HG03064 (cell line): ENCODE measurements at regions not wholly inside any gene's neighbourhood (a gene's known extent, or its start where the extent isn't known, plus 50 kb on each side); places are given as distances from the start of the nearest gene placed in this dataset.
"Not testable (repeated sequence)": the region's sequence is repeated elsewhere in the genome, so short reads cannot be mapped to it uniquely, and the experiment has no call there.

Experiments used
- ATAC-seq: cut with Tn5 transposase; IDR thresholded peaks from one replicate; pipeline ENCODE4 v1.9.1; 2021; ENCODE audit warnings: low read depth; ENCODE audit not compliant: unreplicated experiment

DNA sequence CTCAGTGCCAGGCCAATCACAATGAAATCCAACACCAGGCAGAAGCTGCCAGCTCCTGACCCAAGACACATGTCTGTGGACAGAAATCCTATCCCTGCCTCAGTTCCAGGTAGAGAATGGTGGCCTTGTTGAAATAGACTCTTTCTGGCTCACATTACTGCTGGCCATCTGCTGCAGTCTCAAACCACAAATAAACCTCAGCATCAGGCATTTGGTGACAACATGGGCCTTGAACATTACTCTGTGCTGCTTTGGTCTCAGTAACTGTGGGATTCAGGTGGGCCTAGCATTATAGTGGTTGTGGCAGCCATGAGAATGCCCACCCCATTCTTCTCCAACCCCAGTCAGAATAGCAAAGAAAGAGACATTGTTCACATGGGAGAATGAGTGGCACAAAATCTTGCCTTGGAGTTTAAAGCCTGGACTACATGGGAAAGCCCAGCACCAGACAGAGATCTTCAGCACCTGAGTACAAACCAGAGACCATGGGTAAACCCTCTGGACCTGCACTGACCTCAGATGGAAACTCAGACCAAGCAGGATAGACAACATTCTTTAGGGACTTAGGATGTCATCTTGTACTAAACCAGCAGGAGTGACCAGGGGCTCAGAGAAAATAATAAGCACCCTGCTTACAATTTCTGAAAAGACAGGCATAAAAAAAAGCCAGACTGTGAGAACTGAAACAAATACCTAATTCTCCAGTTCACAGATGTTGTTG is 50.4 kb upstream of the TRAM1L1 start:
- ATAC-seq: no peak

DNA sequence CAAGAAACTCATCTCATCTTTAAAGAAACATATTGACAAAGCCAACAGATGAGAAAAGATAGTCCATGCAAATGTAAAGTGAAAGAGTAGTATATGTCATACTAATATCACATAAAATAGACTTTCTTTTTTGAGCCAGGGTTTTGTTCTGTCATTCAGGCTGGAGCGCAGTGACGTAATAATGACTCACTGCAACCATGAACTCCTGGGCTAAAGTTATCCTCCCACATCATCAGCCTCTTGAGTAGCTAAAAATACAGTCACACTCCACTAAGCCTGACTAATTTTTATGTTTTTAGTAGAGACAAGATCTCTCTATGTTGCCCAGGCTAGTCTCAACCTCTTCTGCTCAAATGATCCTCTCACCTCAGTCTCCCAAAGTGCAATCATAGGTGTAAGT is 51.8 kb upstream of the TRAM1L1 start:
- ATAC-seq: no peak

DNA sequence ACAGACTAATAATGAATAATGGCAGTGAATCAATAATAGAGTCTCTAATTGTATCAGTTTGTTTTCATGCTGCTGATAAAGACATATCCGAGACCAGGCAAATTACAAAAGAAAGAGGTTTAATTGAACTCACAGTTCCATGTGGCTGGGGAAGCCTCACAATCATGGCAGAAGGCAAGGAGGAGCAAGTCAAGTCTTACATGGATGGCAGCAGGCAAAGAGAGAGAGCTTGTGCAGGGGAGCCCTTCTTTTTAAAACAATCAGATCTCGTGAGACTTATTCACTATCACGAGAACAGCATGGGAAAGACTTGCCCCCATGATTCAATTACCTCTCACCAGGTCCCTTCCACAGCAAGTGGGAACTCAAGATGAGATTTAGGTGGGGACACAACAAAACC is 53.4 kb upstream of the TRAM1L1 start:
- not testable (repeated sequence) for ATAC-seq

DNA sequence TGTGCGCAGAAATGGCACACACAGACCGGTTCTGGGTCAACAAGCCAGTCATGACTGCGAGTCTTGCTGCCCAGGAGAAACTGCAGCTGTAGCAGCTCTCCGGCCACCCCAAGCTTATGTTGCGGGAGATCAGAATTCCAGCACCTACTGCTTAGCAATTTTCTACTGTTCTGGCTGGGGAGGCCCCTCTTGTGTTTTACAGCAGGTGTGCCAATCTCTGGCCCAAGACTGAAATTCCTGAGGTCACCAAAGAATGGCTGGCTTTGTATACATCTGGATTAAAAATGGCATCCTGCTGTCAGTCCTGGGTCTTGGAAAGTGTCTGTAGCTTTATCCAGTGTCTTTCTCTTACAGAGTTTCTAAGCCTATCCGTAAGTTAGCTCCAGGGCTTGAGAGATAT is 68.9 kb upstream of the TRAM1L1 start:
- no peak for ATAC-seq

DNA sequence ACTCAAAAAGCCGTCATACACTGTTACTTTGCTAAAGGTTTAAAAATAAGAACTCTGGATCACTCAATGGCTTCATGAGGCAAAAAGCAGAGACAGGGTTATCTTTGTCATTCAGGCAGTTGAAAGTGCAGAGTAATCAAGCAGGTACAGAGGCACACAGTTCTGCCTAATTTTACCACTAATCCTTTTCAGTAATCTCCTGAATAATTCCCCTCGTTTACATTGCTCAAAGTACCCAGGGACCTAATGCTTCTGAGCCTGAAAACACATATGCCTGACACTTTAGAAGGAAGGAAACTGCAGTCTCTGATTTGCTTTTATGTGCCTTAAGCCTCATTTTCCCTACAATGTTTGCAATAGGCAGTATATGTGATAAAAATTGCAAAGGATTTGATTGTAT is 71.4 kb upstream of the TRAM1L1 start:
- ATAC-seq: no peak

DNA sequence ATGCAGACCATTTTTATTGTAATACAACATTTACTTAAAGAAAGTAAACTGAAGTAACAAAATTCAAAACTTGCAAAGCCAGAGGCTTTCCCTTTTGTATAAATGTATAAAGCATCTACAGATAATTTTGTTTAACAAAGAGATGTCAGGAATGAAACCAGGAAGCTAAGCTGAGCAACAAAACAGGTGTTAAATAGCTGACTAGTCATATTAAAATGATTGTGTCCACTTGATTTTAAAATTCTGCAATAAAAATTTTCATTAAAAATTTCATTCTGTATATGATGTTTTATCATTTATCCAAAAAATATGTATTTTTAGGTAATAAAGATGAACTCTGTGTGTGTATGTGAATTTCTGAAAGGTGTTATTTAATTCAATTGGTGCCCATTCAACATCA is 72.0 kb upstream of the TRAM1L1 start:
- no peak for ATAC-seq

DNA sequence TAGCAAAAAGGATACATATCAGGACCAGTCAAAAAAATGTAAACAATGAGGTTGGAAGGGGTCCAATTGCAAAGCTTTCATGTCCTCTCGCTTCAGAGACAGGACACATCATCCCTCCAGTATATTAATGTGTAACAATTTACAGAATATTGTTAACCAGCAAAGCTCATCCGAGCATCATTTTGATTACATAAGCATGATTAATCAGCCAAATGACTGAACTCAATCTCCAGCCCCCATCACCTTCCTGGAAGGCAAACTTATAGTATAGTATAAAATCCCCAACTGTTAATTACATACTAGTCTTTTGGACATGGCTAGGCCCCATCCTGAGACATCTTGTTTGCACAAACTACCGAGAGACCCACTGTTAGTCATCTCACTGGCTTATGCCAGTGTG is 77.6 kb upstream of the TRAM1L1 start:
- no peak for ATAC-seq

DNA sequence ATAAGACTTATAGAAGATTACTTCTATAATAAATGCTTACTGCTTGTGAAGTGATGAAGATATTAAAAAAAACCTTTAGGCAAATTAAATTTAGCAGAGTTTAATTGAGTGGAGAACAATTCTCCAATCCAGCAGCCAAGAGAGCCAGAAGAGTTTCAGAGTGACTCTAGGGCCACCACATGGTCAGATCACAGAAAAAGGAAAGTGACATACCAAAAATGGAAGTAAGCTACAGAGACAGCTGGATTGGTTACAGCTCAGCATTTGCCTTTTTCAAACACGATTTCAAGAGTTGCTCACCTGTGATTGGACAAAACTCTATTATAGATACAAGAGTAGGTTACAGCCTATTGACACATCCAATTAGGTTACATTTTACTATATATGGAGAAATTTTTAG is 79.0 kb upstream of the TRAM1L1 start:
- ATAC-seq: no peak

DNA sequence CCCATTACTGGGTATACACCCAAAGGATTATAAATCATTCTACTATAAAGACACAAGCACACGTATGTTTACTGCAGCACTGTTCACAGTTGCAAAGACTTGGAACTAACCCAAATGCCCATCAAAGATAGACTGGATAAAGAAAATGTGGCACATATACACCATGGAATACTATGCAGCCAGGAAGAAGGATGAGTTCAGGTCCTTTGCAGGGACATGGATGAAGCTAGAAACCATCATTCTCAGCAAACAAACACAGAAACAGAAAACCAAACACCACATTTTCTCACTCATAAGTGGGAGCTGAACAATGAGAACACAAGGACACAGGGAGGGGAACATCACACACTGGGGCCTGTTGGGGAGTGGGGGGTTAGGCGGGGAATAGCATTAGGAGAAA is 90.0 kb upstream of the TRAM1L1 start:
- not testable (repeated sequence) for ATAC-seq

DNA sequence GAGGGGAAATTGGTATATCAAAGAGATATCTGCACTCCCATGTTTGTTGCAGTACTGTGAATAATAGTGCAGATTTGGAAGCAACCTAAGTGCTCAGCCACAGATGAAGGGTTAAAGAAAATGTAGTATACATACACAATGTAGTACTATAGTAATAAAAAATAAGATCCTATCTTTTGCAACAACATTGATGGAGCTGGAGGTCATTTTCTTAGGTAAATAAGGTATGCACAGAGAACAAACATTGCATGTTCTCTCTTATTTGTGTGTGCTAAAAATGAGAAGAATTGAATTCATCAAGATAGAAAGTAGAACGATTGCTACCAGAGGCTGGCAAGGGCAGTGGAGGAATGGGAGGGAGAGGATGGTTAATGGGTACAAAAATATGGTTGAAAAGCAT is 117.9 kb upstream of the TRAM1L1 start:
- ATAC-seq: no peak

DNA sequence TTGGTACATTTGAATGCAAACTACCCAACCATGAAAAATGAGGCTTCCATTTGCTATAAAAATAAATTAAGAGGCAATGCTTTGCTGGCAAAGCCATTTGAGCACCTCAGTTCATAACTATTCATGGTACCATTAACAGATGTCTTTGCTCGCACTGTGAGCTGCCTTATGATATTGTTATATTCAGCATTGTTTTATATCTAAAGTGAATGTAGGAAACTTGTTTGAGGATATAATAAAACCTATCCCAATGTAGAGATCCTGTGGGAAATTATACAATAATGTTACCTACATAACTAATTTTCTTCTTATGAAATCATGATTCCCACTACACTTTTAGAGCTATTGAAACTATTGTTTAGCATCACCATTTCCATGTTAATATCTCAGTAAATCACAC is 125.2 kb upstream of the TRAM1L1 start:
- ATAC-seq: no peak

DNA sequence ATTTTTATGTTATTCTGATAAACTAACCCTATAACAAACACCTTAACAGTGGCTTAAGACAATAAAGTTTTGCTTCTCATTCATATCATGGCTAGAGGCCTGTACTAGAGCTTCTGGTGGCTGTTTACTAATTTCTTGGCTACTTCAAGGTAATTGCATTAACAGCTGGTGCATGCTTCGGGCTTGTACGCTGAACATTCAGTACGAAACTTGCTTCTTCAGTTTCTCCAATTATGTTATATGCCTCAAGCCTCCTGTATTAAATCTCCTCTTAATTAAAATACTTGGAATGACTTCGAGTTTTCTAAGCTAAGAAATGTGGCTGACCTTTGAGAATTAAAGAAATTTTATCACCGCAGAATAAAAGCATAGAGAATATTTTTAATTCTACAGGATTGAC is 138.9 kb upstream of the TRAM1L1 start:
- ATAC-seq: no peak

DNA sequence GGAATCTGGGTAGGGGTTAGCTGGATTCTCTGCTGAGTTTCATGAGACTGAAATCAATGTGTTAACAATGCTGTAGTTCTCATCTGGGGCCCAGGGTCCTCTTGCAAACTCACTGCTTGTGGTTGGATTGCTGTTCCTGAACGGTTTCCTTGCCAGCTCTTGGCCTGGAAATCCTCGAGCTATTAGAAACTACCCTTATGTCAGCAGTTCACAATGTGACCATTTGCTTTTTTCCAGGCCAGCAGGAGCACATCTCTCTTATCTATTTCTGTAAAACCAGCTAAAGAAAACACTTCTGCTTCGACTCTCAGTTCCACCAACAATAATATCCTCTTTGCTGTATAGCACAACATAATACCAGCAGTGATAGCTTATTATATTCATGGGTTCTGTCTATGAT is 140.1 kb upstream of the TRAM1L1 start:
- ATAC-seq: no peak

DNA sequence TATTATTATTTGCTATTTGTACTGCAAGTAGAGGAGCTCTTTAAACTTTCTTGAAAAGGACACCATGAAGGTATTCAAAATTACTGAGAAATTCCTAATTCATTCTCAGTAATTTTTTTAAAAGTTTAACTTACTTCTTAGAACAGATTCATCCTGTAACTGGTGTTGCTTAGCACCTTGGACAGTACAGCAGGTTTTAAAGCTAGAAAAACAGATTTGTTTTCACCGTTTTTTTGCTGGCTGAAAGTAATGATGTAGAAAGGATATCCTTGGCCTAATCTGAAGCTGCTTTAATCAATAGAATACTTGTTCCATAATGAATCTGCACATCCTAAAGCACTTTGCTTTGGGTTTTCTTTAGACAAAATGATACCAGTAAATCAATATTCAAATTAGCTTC is 142.5 kb upstream of the TRAM1L1 start:
- ATAC-seq: no peak

DNA sequence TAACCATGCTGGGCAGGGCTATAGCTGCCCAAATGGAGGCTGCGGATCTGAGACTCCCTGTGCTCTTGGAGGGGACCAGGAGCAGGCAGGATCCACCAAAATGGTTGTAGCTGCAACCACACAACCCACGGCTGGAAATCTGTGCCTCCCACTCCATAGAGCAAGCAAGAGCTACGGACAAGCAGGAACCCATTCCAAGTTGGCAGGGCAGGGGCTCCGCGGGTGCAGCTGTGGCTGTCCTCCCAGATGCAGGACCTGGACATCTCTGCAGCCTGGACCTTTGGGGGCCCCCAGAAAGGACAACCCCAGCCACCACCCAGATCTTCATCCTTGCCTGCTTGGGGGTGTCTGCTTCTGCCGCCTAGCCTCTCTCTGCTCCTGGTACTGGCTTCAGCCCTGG is 154.1 kb upstream of the TRAM1L1 start:
- no peak for ATAC-seq

DNA sequence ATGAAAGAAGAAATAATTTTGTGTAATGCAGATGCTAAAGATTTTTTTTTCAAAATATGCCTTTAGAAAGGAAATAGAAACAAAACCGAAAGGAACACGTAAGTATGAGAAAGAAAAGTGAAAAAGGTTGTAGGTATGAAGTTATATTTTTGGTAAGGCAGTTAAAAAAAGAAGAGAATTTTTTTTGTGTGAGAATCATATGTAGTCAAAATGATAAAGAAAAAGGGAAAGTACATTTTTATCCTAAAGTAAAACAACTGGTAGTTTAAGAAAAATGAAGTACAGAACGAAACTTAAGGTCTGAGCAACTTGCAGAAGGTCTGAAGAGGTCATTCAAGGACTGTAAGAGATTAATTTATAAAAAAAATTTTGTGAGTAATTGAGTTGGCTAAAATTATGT is 164.0 kb upstream of the TRAM1L1 start:
- ATAC-seq: peak; percentile 98

DNA sequence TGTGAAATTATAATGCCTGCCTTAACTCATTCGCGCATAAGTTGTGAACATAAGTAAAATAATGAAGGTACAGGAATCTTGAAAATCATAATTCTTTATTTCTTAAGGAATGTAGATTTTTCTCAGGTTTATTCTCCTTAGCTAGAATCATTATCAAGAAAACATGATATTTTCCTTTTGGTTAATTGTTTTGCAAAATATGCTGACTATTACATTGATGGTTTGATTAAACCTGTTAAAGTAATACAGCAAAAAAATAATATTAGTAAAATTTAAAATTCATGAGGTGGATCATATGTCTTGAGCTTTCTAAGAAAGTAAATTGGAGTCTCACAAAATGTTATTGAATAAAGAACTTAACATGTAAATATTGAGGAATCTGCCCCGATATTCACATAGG is 178.7 kb upstream of the TRAM1L1 start:
- no peak for ATAC-seq

DNA sequence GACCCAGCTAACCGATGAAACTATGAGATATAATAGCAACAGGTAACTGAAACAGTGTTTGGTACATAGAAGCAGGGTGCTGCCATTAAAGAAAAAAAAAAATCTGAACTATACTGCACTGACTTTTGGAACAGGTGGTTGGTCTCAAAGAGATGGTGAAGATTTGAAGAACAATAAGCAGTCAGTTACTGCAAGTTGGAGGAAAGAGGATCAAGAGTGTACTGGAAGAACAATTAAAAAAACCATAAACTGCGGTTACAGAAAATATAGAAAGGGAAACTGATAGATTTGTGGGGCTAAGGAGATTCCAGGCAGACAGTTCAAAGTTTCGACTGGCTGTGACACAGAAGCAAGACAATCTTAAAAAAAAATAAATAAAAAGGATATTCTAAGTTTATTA is 181.9 kb upstream of the TRAM1L1 start:
- no peak for ATAC-seq

DNA sequence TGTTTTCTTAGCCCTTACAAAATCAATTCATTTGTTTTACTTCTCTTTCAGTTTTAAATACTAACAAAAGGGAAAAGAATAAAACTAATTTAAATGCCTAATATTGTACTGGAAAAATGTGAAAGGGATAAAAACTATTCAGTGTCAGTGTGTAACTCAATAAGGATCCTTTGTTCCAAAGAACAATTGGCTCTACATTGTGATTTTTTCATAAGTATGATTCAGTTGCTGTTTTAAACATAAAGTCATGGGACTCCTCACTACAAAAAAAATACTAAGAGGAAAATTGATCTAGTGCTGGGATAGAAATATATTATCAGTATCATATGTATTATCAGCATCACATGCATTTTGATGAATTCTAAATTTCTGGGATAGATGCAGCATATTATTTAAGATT is 199.4 kb upstream of the TRAM1L1 start:
- no peak for ATAC-seq

DNA sequence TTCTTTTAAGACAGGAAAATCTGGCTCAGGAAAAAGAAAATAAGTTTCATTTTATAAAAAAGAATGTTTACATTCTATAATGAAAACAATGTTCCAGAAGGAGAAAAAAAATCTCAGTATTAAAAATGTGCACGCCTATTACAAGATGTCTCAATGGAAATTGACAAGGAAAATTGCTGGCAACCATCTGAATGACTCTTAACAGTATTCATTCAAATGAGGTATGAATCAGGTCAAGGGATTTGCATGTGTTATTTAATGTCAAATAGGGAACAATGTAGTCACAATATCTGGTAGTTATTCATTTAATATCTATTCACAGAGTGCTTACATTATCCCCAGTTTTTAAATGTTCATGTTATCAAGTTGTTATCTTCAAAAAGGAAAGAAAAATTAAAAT is 208.4 kb upstream of the TRAM1L1 start:
- ATAC-seq: no peak

DNA sequence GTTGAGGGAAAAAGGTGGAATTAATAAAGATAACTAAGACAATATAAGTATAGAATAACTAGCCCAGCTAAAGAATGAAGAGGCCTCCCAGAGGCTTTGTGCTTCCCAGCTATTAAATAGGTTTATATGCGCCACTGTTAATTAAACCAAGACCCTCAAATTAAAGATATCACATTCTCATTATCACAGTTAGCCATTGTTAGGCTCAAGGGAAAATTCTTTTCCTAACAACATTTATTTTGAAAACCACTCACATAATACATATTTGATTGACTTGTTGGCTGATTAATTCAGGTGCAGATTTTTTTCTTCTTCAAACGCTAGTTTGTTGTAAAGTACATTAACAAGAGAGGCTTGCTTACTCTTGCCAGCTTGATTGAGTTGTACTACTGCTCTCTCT is 216.8 kb upstream of the TRAM1L1 start:
- no peak for ATAC-seq

DNA sequence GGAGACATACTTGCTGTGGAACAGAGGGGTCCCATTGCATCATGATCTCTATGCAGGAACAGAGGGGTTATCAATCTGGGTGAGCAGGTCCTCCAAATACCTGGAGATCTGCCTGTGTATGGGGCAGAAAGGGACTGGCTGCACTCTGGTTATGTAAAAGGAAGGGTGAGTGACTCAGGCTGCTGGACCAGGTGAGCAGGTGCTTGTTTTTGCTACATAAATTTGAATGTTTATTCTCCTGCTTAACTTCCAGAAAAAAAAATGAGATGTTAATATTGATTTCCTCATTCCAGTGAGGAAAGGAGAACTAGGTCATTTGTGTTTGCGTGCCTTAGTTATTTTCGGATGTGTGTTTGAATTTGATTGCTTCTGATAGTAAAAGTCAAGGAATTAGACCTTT is 225.8 kb upstream of the TRAM1L1 start:
- no peak for ATAC-seq

DNA sequence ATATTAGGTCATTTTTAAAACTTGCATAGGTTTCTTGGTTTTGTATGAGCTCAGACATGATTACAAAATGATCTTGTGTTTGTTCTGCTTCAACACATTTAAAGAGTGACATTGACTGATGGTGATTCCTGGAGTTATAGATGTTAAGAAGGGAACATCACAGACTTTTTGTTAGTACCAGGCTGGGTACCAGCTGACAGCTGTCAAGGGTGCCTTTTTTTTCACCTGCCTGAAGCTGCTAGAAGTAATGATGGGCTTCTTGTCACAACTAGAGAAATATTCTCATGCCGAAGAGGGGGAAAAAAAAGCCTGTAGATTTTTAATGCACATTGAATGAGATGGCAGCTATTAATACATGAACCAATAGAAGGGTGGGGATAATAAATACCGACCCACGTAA is 226.6 kb upstream of the TRAM1L1 start:
- no peak for ATAC-seq
